ENCODE measurements at regions not wholly inside any gene's neighbourhood (a gene's known extent, or its start where the extent isn't known, plus 50 kb on each side); places are given as distances from the start of the nearest gene placed in this dataset.
A peak's percentile ranks its signal among the peaks of the same experiment; 100 is the strongest.
"Not testable (repeated sequence)": the region's sequence is repeated elsewhere in the genome, so short reads cannot be mapped to it uniquely, and the experiment has no call there.

GRCh38 chr17:77322514-77323412 lies 182.0 kb downstream of the SEC14L1 start:
- DNase-seq: no peak

GRCh38 chr17:77323413-77324171 lies 182.8 kb downstream of the SEC14L1 start:
- DNase-seq: no peak

GRCh38 chr17:77324227-77324626 lies 183.5 kb downstream of the SEC14L1 start:
- DNase-seq: no peak

GRCh38 chr17:77325577-77326075 lies 184.9 kb downstream of the SEC14L1 start:
- DNase-seq: no peak

GRCh38 chr17:77326076-77326591 lies 185.4 kb downstream of the SEC14L1 start:
- DNase-seq: no peak

- DNase-seq: no peak
These were observed 185.9 kb downstream of the SEC14L1 start for GRCh38 chr17:77326636-77327035.

- no peak for DNase-seq
These were observed 186.4 kb downstream of the SEC14L1 start for GRCh38 chr17:77327181-77327565.

GRCh38 chr17:77327566-77328464 lies 187.0 kb downstream of the SEC14L1 start:
- no peak for DNase-seq

- DNase-seq: peak in 1 of 2 experiments; percentile 39
These were observed 188.3 kb downstream of the SEC14L1 start for GRCh38 chr17:77328823-77329740.

GRCh38 chr17:77329741-77330531 lies 189.2 kb downstream of the SEC14L1 start:
- DNase-seq: no peak

GRCh38 chr17:77330602-77331081 lies 189.9 kb downstream of the SEC14L1 start:
- no peak for DNase-seq

- DNase-seq: peak; percentile 88 to 95
These were observed 190.6 kb downstream of the SEC14L1 start for GRCh38 chr17:77331301-77331864.

GRCh38 chr17:77332034-77332971 lies 191.5 kb downstream of the SEC14L1 start:
- no peak for DNase-seq

- DNase-seq: no peak
These were observed 192.4 kb downstream of the SEC14L1 start for GRCh38 chr17:77332981-77333685.

GRCh38 chr17:77337150-77337549 lies 196.4 kb downstream of the SEC14L1 start:
- DNase-seq: no peak

- DNase-seq: no peak
These were observed 200.3 kb downstream of the SEC14L1 start for GRCh38 chr17:77341069-77341541.

GRCh38 chr17:77342656-77342990 lies 201.9 kb downstream of the SEC14L1 start:
- DNase-seq: not testable (repeated sequence)

All from NCI-H524 (cell line).